HG02678 (cell line): ENCODE measurements at regions not wholly inside any gene's neighbourhood (a gene's known extent, or its start where the extent isn't known, plus 50 kb on each side); places are given as distances from the start of the nearest gene placed in this dataset.

ENCODE experiments used
- ATAC-seq: cut with Tn5 transposase; IDR thresholded peaks from one replicate; pipeline ENCODE4 v1.9.1; 2021; ENCODE audit warnings: mild to moderate bottlenecking, moderate library complexity; ENCODE audit not compliant: unreplicated experiment

DNA sequence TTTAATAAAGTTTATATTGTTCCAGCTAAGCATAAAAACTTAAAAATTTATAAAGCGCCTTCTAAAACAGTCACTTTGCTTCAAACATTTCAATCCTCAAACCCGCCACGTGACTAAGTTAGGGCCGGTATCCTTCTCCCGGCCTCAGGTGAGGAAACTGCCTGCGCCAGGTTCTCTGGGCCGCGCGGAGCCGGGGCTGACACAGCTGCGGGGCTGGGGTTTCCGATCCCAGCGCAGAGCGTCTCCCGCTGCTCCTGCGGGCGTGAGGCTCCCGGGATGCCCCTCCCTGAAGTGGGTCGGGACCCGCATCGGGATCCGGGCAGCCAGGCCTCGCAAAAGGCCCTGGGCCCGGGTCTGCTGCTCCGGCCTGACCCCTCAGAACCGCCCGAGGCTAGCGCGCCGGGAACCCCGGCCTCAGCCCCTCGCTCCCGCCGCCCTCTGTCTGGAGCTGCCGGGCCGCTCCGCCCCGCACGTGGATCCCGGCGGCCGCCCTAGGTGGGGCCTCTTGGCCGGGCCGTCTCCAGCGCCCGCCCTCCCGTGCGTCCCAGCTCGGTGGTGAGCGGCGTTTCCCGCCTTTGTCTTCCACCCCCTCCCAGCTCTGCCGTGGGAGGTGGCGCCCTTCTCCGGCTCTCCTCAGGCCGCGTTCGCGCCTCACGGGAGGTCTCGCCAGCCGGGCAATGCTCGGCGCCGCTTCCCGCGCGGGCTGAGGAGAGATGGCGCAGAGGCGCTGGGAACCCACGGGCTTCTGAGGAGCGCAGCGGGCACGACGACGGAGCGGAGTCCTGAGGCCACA is 267.9 kb downstream of the DLL1 start:
- ATAC-seq: no peak

GRCh38 chr6:170022291-170022722 is 268.6 kb downstream of the DLL1 start:
- ATAC-seq: no peak

DNA sequence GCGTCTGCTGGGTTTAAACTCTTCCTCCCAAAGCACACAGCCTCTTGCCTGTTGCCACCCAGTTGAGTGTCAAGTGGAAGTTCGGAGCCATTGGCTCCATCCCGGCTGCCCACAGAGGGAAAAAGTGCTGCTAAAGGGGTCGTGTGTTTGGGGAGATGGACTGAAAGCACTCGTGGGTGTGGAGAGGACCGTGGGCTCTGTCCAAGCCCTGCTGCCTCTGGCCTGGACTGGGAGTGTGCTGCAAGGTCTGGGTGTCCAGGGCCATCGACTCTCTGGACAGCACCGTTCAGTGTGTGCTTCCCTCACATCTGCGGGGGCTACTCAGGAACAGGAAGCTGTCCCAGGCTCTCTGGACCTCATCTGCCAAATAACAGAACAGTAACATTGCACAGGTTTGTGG is 269.3 kb downstream of the DLL1 start:
- no peak for ATAC-seq

GRCh38 chr6:170019818-170020583 is 268.6 kb downstream of the ERMARD start:
- ATAC-seq: no peak

- no peak for ATAC-seq
Measured at GRCh38 chr6:170018936-170019817, 267.8 kb downstream of the ERMARD start.

- no peak for ATAC-seq
Measured at GRCh38 chr6:170018422-170018935, 267.1 kb downstream of the ERMARD start.

GRCh38 chr6:170017603-170018320 is 266.3 kb downstream of the ERMARD start:
- ATAC-seq: no peak

- ATAC-seq: no peak
Measured at GRCh38 chr6:170013815-170014214, 262.4 kb downstream of the ERMARD start.

DNA sequence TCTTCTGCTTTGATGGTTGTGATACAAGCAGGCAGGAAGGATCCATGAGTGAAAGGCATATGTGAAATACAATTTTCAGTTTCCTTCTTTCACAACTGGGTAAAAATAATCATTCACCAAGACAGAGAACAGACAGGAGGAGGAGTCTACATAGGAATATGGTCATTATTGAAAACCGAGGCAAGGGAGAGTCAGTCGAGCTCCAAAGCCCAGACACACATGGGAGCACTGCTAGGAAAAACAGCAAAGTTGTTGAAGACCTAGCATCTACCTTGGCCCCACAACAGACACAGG is 260.6 kb downstream of the ERMARD start:
- no peak for ATAC-seq

DNA sequence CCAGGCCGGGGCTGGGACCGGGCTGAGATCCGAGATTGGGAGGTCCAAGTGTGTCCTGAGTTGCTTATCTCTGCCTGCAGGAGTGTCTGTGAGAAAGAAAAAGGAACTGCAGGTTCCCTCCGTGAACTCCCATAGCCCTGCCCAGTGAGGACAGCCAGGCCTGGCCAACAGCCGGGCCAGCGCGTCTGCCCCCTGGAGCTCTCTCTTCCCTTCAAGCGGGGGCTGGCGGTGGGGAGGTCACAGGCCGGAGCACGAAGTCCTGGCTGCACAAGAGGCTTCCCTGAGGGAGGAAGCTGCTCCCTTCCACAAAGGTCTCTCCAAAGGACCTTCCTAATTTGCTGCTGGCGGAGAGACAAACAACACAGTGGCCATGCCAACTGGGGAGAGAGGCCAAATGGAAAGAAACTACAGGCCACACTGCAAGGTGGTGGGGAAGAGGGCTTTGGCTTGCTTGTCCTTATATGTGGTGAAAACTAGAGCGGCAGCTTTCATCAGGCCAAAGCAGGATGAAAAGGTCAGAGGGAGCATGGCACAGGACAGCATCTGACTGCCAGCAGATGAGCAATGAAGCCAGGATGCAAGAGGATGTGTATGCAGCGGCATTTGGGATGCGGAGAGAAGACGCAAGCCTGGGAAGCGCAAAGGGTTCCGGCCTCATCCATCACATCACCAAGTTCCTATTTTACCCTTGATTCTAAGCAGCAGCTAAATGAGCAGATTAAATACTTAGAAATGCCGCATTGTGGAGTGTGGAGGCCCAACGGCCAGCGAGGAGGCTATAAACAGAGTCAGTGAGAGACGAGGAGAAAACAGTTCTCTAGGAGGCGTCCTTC is 260.0 kb downstream of the ERMARD start:
- ATAC-seq: no peak

DNA sequence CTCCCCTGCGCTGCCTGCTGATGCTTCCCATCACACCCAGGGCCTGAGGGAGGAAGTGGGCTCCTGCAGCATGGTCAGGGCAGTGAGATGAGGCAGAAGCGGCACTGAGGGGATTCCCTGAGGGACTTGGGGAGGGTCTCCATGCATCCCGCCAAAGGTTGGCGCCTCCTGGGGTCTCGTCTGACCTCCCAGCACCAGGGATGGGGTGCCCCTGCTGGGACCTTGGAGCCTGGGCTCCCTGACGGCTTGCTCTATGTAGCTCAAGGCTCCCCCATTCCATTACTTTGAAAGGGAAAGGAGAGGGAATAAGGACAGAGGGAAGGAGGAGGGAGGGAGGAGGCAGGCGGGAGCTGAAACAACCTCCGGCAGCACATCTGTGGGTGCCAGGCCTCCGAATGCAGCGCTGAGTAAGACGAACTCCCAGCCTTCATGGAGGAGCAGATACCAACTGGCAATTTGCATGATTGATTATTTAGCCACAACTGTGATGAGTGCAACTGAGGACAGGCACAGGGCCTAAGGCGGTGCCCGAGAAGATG is 259.3 kb downstream of the ERMARD start:
- no peak for ATAC-seq

- ATAC-seq: no peak
Measured at GRCh38 chr6:170008294-170008785, 256.9 kb downstream of the ERMARD start.

DNA sequence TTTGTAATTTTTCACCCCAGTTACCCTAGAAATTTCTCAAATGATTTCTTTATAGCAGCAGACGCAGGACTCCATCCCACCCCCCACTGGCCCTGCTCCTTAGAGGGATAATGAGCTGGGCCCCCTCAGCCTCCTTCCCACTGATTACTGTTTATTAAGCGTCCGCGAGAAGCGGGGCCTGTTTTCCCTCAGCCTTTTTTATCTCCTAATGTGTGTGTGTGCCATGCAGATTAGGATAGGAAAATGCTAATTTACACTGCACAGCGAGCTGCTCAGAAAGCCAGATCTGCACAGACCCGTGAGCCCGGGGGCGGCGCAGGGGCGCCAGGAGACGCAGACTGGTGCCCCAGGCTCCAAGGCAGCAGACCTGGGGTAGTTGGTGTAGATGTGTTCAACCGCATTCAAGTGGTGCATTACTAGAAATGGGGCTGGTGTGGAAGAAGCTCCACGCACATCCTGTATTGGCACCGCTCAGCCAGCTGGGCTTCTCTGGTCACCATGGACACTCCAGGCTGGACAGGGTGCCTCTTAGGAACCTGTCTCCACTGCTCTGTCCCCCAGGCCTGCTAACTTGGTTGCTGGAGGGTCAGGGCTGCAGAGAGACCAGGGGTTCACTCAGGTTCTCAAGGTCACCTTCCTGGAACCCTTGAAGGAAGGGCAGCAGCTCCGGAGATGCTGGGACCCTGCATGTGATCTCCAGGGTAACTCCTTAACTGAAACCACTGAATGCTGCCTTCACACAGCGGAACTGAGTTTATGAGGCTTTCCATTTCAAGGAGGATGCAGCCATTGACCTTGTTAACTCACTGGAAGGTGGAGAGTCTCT is 256.3 kb downstream of the ERMARD start:
- ATAC-seq: no peak

GRCh38 chr6:170006900-170007467 is 255.6 kb downstream of the ERMARD start:
- no peak for ATAC-seq

DNA sequence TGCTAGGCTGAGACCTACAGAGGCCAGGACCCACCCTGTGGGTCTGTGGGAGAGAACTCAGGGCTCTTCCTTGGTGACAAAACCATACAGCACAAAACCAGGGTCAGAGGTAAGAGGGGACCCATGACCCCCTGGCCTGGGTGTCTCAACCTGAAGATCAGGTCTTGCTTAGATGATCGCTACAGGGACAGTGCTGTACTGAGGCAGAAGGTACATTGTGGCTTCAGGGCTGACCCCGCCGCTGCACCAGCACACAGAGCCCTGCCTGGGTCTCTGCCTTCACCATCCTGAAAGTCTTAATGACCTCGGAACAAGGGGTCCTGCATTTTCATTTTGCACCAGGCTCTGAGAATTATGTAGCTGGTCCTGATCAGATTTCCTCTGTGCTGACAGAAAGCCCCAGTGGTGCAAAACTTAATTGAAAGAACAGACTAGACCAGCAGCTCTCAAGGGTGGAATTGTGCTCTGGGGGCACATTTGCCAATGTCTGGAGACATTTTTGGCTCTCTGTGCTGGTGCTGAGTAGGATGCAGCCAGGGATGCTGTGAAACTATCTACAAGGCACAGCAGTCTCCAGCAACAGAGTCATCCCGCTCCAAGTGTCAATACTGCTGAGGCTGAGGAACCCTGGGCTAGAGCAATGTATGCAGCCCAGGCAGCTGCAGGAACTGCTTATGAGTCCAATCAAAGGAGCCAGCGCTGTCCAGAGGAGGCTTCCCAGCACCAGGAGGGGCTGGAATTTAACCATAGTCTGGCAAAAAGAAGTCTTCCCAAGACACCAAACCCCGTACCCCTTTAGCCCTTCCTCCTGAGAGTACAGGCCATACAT is 254.9 kb downstream of the ERMARD start:
- ATAC-seq: no peak

GRCh38 chr6:170005665-170006064 is 254.2 kb downstream of the ERMARD start:
- ATAC-seq: no peak

DNA sequence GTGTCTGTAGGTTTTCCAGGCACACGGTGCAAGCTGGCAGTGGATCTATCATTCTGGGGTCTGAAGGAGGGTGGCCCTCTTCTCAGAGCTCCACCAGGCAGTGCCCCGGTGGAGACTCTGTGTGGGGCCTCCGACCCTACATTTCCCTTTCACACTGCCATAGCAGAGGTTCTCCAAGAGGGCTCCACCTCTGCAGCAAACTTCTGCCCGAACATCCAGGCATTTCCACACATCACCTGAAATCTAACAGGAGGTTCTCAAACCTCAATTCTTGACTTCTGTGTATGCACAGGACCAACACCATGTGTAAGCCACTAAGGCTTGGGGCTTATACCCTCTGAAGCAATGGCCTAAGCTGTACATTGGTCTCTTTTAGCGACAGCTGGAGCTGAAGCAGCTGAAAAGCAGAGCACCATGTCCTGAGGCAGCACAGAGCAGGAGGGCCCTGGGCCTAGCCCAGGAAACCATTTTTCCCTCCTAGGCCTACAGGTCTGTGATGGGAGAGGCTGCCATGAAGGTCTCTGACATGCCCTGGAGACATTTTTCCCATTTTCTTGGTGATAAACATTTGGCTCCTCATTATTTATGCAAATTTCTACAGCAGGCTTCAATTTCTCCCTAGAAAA is 253.3 kb downstream of the ERMARD start:
- no peak for ATAC-seq
